Lung (tissue), 11 donors: ENCODE measurements at regions not wholly inside any gene's neighbourhood (a gene's known extent, or its start where the extent isn't known, plus 50 kb on each side); places are given as distances from the start of the nearest gene placed in this dataset.
"Not testable (repeated sequence)": the region's sequence is repeated elsewhere in the genome, so short reads cannot be mapped to it uniquely, and the experiment has no call there.

ENCODE experiments used
- ATAC-seq: fragments of 200-7000 bp; cut with Tn5 transposase; one replicate; pipeline ENCODE4 v1.9.1; 2020; ENCODE audit warnings: moderate number of reproducible peaks; ENCODE audit not compliant: insufficient read depth, low FRiP score
- DNase-seq, 3 donors: peaks; one replicate each; pipeline ENCODE4 v3.0.0-alpha.2; 2013 to 2017
- H3K27ac ChIP-seq, 2 donors: one replicate each; pipeline ENCODE4 v1.5.1; 2013; ENCODE audit warnings: mild to moderate bottlenecking in 2 of 2, moderate library complexity in 2 of 2, control low read depth in 1 of 2, inconsistent platforms in 1 of 2, low read depth in 1 of 2, low read length in 1 of 2
- H3K27me3 ChIP-seq, 3 donors: one replicate each; pipeline ENCODE4 v1.5.1; 2013; ENCODE audit warnings: low read length in 2 of 3; ENCODE audit not compliant: control insufficient read depth in 3 of 3, insufficient read depth in 3 of 3
- H3K36me3 ChIP-seq, 4 donors: one replicate each; pipeline ENCODE4 v1.5.1; 2013; ENCODE audit warnings: low read length in 4 of 4, mild to moderate bottlenecking in 1 of 4, moderate library complexity in 1 of 4; ENCODE audit not compliant: control insufficient read depth in 4 of 4, insufficient read depth in 4 of 4
- H3K4me1 ChIP-seq, 5 donors: one replicate each; pipeline ENCODE4 v1.5.1; 2013; ENCODE audit warnings: low read length in 5 of 5, mild to moderate bottlenecking in 2 of 5, moderate library complexity in 1 of 5; ENCODE audit not compliant: control insufficient read depth in 5 of 5, insufficient read depth in 5 of 5
- H3K4me3 ChIP-seq: one replicate; pipeline ENCODE4 v1.5.1; 2013; ENCODE audit warnings: mild to moderate bottlenecking, control low read depth, moderate library complexity
- H3K9ac ChIP-seq, 2 donors: one replicate each; pipeline ENCODE4 v1.5.1; 2013; ENCODE audit warnings: low read length in 2 of 2, control low read depth in 1 of 2; ENCODE audit not compliant: insufficient read depth in 1 of 2
- H3K9me3 ChIP-seq, 4 donors: one replicate each; pipeline ENCODE4 v1.5.1; 2013; ENCODE audit warnings: low read length in 3 of 4, mild to moderate bottlenecking in 1 of 4, moderate library complexity in 1 of 4; ENCODE audit not compliant: control insufficient read depth in 4 of 4, insufficient read depth in 3 of 4
- WGBS, 2 donors: extraction: QIAGEN DNeasy Blood & Tissue Kit; methylation state at CpG; one replicate each; pipeline ENCODE4 v1.1.7; 2013; 5-methylcytosine and 5-hydroxymethylcytosine counted together
- TF ChIP-seq, protein P1 (sequence below): IDR thresholded peaks from 2 replicates; pipeline ENCODE4 v1.5.1; 2012; ENCODE audit warnings: mild to moderate bottlenecking; ENCODE audit errors: control extremely low read depth, extremely low read depth
- donor health status: control.
- donor health status: control.
- donor health status: Bipolar disorder and iron deficiency.
- donor health status: healthy.
- donor health status: DM: yes; HTN: yes; CAD: no.

DNA sequence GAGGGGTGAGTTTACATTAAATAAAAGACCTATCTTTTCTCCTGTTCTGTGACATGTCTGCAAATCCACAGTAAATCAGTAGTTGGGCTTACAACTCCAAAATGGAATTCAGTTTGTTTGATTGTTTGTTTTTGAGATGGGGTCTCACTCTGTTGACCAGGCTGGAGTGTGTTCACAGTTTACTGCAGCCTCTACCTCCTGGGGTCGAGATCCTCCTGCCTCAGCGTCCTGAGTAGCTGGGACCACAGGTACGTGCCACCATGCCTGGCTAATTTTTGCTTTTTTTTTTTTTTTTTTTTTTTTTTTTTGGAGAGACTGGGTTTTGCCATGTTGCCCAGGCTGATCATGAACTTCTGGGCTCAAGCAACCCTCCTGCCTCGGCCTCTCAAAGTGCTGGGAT is 63.5 kb upstream of the ADPGK start:
- WGBS, 2 donors: 62 to 90% methylated on average over 3 to 4 of the region's 4 CpGs
- Histone ChIP-seq H3K27ac (no peak overlapping the region), H3K9me3 (peaks cover 0 to 2% (median 0%) of the 10 kb centered on the region in 4 donors), H3K36me3 (no peaks in the 10 kb centered on the region), H3K4me3 (no peak overlapping the region), H3K27me3 (no peaks in the 10 kb centered on the region), H3K4me1 (peaks cover 0 to 1% (median 0%) of the 10 kb centered on the region in 5 donors), H3K9ac (no peak overlapping the region)
- DNase-seq (no peak), ATAC-seq (no peak)
- TF ChIP-seq, protein P1, sequence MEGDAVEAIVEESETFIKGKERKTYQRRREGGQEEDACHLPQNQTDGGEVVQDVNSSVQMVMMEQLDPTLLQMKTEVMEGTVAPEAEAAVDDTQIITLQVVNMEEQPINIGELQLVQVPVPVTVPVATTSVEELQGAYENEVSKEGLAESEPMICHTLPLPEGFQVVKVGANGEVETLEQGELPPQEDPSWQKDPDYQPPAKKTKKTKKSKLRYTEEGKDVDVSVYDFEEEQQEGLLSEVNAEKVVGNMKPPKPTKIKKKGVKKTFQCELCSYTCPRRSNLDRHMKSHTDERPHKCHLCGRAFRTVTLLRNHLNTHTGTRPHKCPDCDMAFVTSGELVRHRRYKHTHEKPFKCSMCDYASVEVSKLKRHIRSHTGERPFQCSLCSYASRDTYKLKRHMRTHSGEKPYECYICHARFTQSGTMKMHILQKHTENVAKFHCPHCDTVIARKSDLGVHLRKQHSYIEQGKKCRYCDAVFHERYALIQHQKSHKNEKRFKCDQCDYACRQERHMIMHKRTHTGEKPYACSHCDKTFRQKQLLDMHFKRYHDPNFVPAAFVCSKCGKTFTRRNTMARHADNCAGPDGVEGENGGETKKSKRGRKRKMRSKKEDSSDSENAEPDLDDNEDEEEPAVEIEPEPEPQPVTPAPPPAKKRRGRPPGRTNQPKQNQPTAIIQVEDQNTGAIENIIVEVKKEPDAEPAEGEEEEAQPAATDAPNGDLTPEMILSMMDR: no peak

DNA sequence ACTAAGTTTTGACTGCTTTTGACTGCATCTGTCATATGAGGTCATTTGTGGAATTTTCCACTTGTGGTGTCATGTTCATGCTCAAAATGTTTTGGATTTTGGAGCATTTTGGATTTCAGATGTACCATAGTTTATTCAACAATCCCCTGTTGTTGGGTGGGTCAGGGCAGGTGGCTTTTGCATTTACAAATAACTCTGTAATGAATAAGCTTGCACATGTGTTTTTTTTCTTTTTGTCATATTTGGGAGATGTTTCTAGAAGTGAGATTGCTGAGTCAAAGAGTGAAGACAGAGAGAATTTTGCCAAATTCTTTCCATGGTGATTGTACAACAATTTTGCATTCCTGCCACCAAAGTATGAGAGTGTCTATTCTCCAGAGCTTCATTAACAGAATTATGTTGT is 62.4 kb upstream of the ADPGK start:
- Histone ChIP-seq H3K4me1 (no peaks in the 10 kb centered on the region), H3K9me3 (no peaks in the 10 kb centered on the region), H3K36me3 (no peaks in the 10 kb centered on the region), H3K27ac (no peak overlapping the region), H3K4me3 (no peak overlapping the region), H3K9ac (no peak overlapping the region), H3K27me3 (no peaks in the 10 kb centered on the region)
- TF ChIP-seq, protein P1: no peak
- DNase-seq (no peak), ATAC-seq (no peak)

DNA sequence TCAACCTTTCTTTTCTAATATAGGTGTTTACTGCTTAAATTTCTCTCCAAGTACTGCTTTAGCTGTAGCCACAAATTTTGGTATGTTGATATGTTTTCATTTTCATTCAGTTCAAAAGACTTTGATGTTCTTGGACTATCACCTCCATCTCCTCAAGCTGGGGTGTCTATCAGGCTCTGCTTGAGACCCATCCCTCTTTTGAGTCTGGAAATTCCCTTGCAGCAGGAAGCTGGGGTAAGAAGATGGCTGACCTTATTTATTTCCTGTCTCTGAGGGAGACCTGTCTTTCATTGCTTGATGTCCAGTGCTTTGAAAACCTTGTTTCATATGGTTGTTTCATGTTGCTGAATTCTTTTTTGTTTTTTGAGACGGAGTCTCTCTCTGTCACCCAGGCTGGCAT is 60.5 kb upstream of the ADPGK start:
- no peak for ATAC-seq
- TF ChIP-seq, protein P1: no peak

DNA sequence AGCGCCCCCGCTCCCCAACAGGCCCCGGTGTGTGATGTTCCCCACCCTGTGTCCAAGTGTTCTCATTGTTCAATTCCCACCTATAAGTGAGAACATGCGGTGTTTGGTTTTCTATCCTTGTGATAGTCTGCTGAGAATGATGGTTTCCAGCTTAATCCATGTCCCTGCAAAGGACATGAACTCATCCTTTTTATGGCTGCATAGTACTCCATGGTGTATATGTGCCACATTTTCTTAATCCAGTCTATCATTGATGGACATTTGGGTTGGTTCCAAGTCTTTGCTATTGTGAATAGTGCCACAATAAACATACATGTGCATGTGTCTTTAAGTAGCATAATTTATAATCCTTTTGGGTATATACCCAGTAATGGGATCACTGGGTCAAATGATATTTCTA is 59.8 kb upstream of the ADPGK start:
- H3K9me3 ChIP-seq, DNase-seq, H3K36me3 ChIP-seq, H3K4me1 ChIP-seq, H3K27ac ChIP-seq, ATAC-seq, H3K9ac ChIP-seq, H3K4me3 ChIP-seq, H3K27me3 ChIP-seq: not testable (repeated sequence)
- 97 to 98% methylated on average over 4 of the region's 4 CpGs for WGBS, 2 donors

More for the DNA sequence above, 60.5 kb upstream of the ADPGK start:
- no peaks in the 10 kb centered on the region for H3K4me1 ChIP-seq
- WGBS, 2 donors: 95 to 96% methylated on average over 1 of the region's 1 CpG
- H3K4me3 ChIP-seq: no peak overlapping the region
- H3K9me3 ChIP-seq: no peaks in the 10 kb centered on the region
- H3K27me3 ChIP-seq: no peaks in the 10 kb centered on the region
- H3K36me3 ChIP-seq: no peaks in the 10 kb centered on the region
- H3K27ac ChIP-seq: no peak overlapping the region
- no peak overlapping the region for H3K9ac ChIP-seq
- DNase-seq: no peak
